ENCODE measurements at regions not wholly inside any gene's neighbourhood (a gene's known extent, or its start where the extent isn't known, plus 50 kb on each side); places are given as distances from the start of the nearest gene placed in this dataset.

- no peak for DNase-seq (ENCODE audit: low read depth in 2 of 3, low spot score in 2 of 3)
These were observed 73.1 kb upstream of the CXCR4 start for GRCh38 chr2:136191041-136191440.

DNA sequence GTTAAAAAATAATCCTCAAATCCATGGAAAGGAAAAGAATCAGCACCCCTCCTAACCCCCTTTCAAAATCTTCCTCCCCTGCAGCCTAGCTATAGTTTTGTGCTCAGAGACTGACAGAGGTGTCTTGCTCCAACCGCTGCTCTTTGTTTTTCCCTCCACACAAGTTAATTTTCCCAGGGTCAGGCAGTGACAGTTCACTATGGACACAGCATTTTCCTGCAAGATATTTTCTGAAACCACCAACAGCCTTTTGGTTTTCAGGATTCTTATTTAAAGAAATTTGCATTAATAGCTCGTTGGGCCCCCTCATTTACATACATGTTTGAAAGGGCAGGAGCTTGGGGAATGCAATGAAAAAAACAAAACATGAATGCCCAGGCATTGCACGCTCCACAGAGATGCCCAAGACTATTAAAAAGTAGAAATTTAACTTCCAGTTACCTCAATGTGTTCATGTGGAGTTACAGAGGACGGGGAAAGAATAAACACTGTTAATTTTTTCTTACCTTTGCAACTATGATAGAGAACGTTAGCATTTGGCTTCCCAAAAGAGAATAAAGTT lies 71.4 kb upstream of the CXCR4 start:
- no peak for DNase-seq (ENCODE audit: low read depth in 2 of 3, low spot score in 2 of 3)

GRCh38 chr2:136188086-136188485 lies 70.1 kb upstream of the CXCR4 start:
- DNase-seq (ENCODE audit: low read depth in 2 of 3, low spot score in 2 of 3): no peak

GRCh38 chr2:136185981-136186776 lies 68.2 kb upstream of the CXCR4 start:
- no peak for DNase-seq (ENCODE audit: low read depth in 2 of 3, low spot score in 2 of 3)

DNA sequence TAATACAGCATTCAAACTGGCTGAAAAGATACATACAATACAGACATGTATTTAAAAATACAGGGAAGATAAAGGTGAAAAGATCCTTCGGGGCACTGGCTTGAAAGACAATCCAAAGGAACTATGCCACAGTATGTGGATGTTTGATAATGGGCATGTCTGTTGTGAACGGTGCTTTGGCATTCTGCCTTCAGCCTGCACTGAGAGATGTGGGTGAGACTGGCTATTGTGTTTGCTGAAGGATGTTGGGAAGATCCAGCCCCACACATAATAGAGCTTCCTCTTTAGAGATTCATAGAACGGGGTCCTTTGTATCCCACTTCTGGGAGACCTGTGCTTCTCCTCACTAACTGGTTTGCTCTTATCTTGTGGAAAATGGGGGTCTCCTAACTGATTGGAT lies 65.1 kb upstream of the CXCR4 start:
- DNase-seq (ENCODE audit: low read depth in 2 of 3, low spot score in 2 of 3): no peak

GRCh38 chr2:136182315-136182714 lies 64.4 kb upstream of the CXCR4 start:
- no peak for DNase-seq (ENCODE audit: low read depth in 2 of 3, low spot score in 2 of 3)

GRCh38 chr2:136179602-136179975 lies 61.6 kb upstream of the CXCR4 start:
- DNase-seq (ENCODE audit: low read depth in 2 of 3, low spot score in 2 of 3): no peak

- no peak for DNase-seq (ENCODE audit: low read depth in 2 of 3, low spot score in 2 of 3)
These were observed 61.1 kb upstream of the CXCR4 start for GRCh38 chr2:136178941-136179601.

- DNase-seq (ENCODE audit: low read depth in 2 of 3, low spot score in 2 of 3): no peak
These were observed 57.9 kb upstream of the CXCR4 start for GRCh38 chr2:136175868-136176267.

- DNase-seq (ENCODE audit: low read depth in 2 of 3, low spot score in 2 of 3): no peak
These were observed 57.5 kb upstream of the CXCR4 start for GRCh38 chr2:136175466-136175865.

- DNase-seq (ENCODE audit: low read depth in 2 of 3, low spot score in 2 of 3): no peak
These were observed 55.2 kb upstream of the CXCR4 start for GRCh38 chr2:136173126-136173525.

DNA sequence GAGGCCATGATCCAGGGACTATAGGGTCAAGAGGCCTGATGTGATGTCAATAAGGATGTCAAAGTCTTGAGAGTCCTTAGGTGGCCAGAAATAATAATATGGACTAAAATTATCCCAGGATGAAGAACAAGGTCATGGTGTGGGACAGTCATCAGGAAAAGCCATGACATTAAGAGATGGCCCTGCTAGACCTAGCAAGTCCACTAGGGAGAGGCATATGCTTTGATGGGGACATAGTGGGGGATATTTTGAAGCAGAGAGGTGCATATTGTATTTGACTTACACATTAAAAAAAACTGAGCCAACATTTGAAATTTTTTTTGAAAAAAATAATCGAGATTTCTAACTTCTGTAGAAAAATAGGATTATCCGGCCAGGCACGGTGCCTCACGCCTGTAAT lies 53.3 kb upstream of the CXCR4 start:
- no peak for DNase-seq (ENCODE audit: low read depth in 2 of 3, low spot score in 2 of 3)

DNA sequence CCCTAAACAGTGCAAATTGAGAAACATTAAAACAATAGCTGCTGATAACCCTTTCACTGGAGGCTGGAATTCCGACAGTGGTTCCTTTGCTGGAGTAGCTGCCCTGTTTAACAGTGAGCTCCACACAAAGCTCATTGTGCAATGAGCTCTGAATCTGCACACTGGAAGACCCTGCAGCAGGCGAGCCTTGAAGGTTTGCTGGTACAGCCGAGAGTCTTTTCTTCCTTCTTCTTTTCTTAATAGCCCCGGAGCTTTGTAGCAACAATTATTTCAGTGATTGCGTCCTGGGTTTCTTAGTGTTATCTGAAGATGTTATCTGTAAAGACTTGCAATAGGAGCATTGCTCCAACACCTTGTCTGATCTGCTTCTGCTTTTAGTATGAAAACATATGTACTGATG lies 50.8 kb upstream of the CXCR4 start:
- DNase-seq (ENCODE audit: low read depth in 2 of 3, low spot score in 2 of 3): no peak

DNA sequence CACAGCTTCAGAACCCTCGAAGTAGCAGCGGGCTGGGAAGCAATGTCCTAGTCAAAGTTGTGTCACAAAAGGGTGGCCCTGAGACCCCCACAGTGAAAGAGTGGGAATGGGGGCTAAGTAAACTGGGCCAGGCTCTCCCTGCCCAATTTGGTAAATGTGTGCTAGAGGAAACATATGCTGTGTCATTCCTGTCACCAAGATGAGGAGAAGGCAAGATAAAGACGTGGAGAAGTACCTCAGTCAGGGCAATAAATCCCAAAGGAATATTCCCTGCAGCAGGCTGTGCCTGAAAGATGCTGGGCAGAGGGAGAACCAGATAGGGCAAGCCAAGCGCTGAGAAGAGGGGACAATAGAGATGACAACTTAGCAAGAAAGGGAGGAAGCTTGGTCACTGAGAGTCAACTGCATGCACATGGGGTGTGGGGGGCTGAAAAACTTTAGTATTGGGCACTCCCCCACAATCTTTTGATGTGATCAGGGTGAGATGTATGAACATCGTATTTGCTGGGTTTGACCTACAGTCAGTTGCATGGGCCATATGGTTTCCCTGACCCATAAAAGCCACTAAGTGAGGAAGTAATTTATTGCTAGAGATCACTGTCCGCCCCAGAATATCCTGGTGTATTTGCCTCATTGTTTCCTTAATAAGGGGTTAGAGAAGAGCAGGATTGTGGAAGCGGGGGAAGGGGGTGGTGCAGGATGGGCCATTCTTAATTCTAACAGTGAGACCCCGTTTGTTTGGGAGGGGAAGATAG lies 49.9 kb upstream of the CXCR4 start:
- DNase-seq (ENCODE audit: low read depth in 2 of 3, low spot score in 2 of 3): no peak
